GM12878 (cell line): ENCODE measurements at regions not wholly inside any gene's neighbourhood (a gene's known extent, or its start where the extent isn't known, plus 50 kb on each side); places are given as distances from the start of the nearest gene placed in this dataset.

Experiments
- ATAC-seq: fragments of 200-7000 bp; cut with Tn5 transposase; 3 replicates; pipeline ENCODE4 v1.9.1; 2020; ENCODE audit warnings: mild to moderate bottlenecking, moderate library complexity
- BruUV-seq: library from RNA; stranded (reverse); fragments of 400-500 nt; replicated peaks from 2 replicates; lab custom pipeline; 2021; lab: Mats Ljungman, UMichigan
- CTCF ChIA-PET: fragments of 300-600 bp; sonication (Branson Sonifier 250); formaldehyde crosslinking; extraction: SDS; loops from one replicate; lab custom pipeline; 2021; ENCODE audit warnings: inconsistent platforms; lab: Yijun Ruan, JAX
- POLR2A ChIA-PET: fragments of 350-600 bp; formaldehyde crosslinking; extraction: SDS; loops from one replicate; lab custom pipeline; 2021; ENCODE audit warnings: inconsistent platforms; lab: Charles Lee
- RAD21 ChIA-PET: fragments of 300-600 bp; sonication (Branson Sonifier 250); formaldehyde crosslinking; loops from one replicate; lab custom pipeline; 2023; ENCODE audit warnings: antibody characterized with exemption; ENCODE audit not compliant: unreplicated experiment; lab: Charles Lee
- SMC1A ChIA-PET: fragments of 300-600 bp; sonication (Branson Sonifier 250); formaldehyde crosslinking; loops from one replicate; lab custom pipeline; 2023; ENCODE audit not compliant: unreplicated experiment, uncharacterized antibody; lab: Charles Lee
- DNase-seq: peaks from one replicate; pipeline ENCODE4 v3.0.0-alpha.2; 2011; ENCODE audit warnings: low read depth, low spot score
- FAIRE-seq: peaks from 3 replicates; lab custom pipeline; 2011; peaks lifted over from hg19 to GRCh38; lab: Jason Lieb, UNC
- H2AFZ ChIP-seq: 2 replicates; pipeline ENCODE4 v1.6.0; 2011; ENCODE audit warnings: low read depth, low read length, control low read depth; ENCODE audit not compliant: control insufficient read depth
- H3K27ac ChIP-seq: 2 replicates; pipeline ENCODE4 v1.5.1; 2011; ENCODE audit warnings: control low read depth; ENCODE audit not compliant: control insufficient read depth, insufficient read depth
- H3K27me3 ChIP-seq, 2 experiments: replicated peaks in 1 of 2; 2 replicates each; pipeline versions ENCODE4 v1.6.0 to v1.6.1; 2011; ENCODE audit warnings: low read length in 1 of 2; ENCODE audit not compliant: control insufficient read depth in 2 of 2, insufficient read depth in 2 of 2
- H3K36me3 ChIP-seq, 2 experiments: 2 replicates each; pipeline ENCODE4 v1.5.1; 2011; ENCODE audit warnings: low read length in 1 of 2; ENCODE audit not compliant: control insufficient read depth in 2 of 2, insufficient read depth in 2 of 2
- H3K4me1 ChIP-seq: 2 replicates; pipeline ENCODE4 v1.6.1; 2011; ENCODE audit warnings: mild to moderate bottlenecking, low read length, moderate library complexity, mixed read lengths; ENCODE audit not compliant: control insufficient read depth, insufficient read depth
- H3K4me2 ChIP-seq: 2 replicates; pipeline ENCODE4 v1.6.0; 2011; ENCODE audit warnings: control low read depth; ENCODE audit not compliant: control insufficient read depth, insufficient read depth
- H3K4me3 ChIP-seq: fragments of 200-600 bp; sonication (generic); 2 replicates; pipeline ENCODE4 v1.5.1; 2016
- H3K79me2 ChIP-seq: 2 replicates; pipeline ENCODE4 v1.6.0; 2011; ENCODE audit warnings: low read length; ENCODE audit not compliant: control insufficient read depth, insufficient read depth
- H3K9ac ChIP-seq: 2 replicates; pipeline ENCODE4 v1.8.0; 2011; ENCODE audit warnings: low read length, control low read depth, mixed read lengths; ENCODE audit not compliant: control insufficient read depth, insufficient read depth
- H3K9me3 ChIP-seq: replicated peaks from 3 replicates; pipeline ENCODE4 v1.5.1; 2011; ENCODE audit warnings: mild to moderate bottlenecking, low read length; ENCODE audit not compliant: control insufficient read depth, insufficient read depth
- H4K20me1 ChIP-seq: 2 replicates; pipeline ENCODE4 v1.6.0; 2011; ENCODE audit not compliant: control insufficient read depth, insufficient read depth
- HSF1 ChIP-seq: fragments of 150-350 bp; IDR thresholded peaks from 2 replicates; pipeline ENCODE4 v1.6.1; 2014; ENCODE audit warnings: mild to moderate bottlenecking, low read depth, low read length
- NFXL1 ChIP-seq: fragments of 450-650 bp; IDR thresholded peaks from 2 replicates; pipeline ENCODE4 v1.6.1; 2017; ENCODE audit warnings: antibody characterized with exemption, mild to moderate bottlenecking, borderline replicate concordance
- NFYB ChIP-seq: IDR thresholded peaks from 2 replicates; pipeline ENCODE4 v1.6.1; 2011; ENCODE audit warnings: low read depth, mild to moderate bottlenecking, low read length, improper control_type of control experiment, moderate library complexity; ENCODE audit not compliant: insufficient read depth
- PRDM15 ChIP-seq: fragments of 450-650 bp; formaldehyde crosslinking; IDR thresholded peaks from 2 replicates; pipeline ENCODE4 v1.4.0; 2020; ENCODE audit warnings: mild to moderate bottlenecking, moderate library complexity
- WGBS: methylation state at CpG from one replicate; pipeline ENCODE4 v1.1.6; 2016; ENCODE audit warnings: low lambda C conversion rate; ENCODE audit not compliant: insufficient replicate concordance, insufficient coverage; ENCODE audit errors: missing lambda C conversion rate; 5-methylcytosine and 5-hydroxymethylcytosine counted together
- in situ Hi-C: fragments of 300-500 bp; cut with MboI; formaldehyde crosslinking; loops from 9 replicates; pipeline ENCODE4 v1.14.3; 2018; ENCODE audit warnings: mixed read lengths
- intact Hi-C: fragments of 100-400 bp; cut with micrococcal nuclease; formaldehyde crosslinking; loops from one replicate; pipeline ENCODE4 v1.14.2; 2022; ENCODE audit not compliant: unreplicated experiment

DNA sequence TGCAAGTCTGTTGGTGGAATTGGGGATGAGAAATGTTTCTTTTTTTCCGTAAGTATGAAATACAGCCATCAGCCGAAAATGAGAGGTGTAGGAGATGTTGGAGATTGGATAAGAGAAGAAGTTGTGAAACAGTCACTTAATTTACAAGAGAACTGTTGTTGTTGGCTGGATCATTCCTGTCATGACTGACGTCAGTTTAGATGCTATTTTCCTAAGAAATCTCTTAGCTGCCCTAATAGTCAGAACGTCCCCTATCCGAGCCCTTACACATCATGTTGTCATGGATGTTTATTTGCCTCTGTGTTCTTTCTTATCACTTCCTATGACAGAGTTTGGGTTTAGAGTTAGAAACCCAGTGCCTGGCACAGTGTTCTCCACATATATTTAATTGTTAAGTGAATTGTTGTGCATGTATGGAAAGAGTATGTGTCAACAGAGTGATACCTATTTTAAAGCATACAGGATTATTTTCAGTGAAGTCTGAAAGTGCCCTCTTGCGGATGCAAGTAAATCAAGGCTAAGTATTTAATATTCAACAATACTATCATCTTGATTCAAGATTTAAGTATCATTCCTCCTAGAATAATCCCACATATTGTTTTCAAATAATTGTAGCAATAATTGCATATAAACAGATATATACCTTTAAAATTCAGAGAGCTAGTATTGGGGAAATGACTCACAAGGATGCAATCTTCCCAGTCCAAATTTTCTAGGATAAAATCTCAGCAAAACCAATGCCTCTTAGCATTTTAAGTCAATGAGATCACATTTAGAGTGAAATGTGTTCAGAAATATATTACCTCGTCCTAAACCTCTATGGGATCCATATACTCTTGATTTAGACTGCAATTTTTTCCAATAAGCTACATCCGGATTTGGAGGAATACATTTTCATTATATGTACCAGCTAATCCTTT lies 309.9 kb upstream of the NOX3 start:
- SMC1A ChIA-PET: interaction anchor here (0.8 to 1.0 kb wide), 3 partner anchors 10 to 438 kb away, joined by 3 read pairs; no protein-coding TSS in a partner anchor
- RAD21 ChIA-PET: no interaction called here
- in situ Hi-C loops: no loop called here
- no peak for FAIRE-seq
- no peak overlapping the region for H2AFZ ChIP-seq
- no peaks in the 10 kb centered on the region for H3K79me2 ChIP-seq
- POLR2A ChIA-PET: no interaction called here
- H3K4me1 ChIP-seq: no peaks in the 10 kb centered on the region
- H3K9me3 ChIP-seq: no peaks in the 10 kb centered on the region
- DNase-seq: no peak
- H3K4me3 ChIP-seq: no peak overlapping the region
- no peaks in the 10 kb centered on the region for H4K20me1 ChIP-seq
- 51% methylated on average over 8 of the region's 8 CpGs for WGBS
- no peak for TF ChIP-seq HSF1
- no peak for TF ChIP-seq NFXL1
- TF ChIP-seq NFYB: no peak
- no peak for TF ChIP-seq PRDM15
- BruUV-seq: no TSS peak
- H3K27me3 ChIP-seq: no peaks in the 10 kb centered on the region; a peak in 1 of 4 replicates
- intact Hi-C loops: loop anchor here (10.0 kb wide), 1 partner anchor 441 kb away; no protein-coding TSS in a partner anchor
- H3K36me3 ChIP-seq: no peaks in the 10 kb centered on the region
- no peak overlapping the region for H3K9ac ChIP-seq
- ATAC-seq: no peak
- H3K27ac ChIP-seq: no peak overlapping the region
- CTCF ChIA-PET: interaction anchor here (0.7 to 1.2 kb wide), 2 partner anchors 22 to 496 kb away, joined by 3 to 4 read pairs; no protein-coding TSS in a partner anchor
- H3K4me2 ChIP-seq: no peak overlapping the region
